ENCODE measurements at regions not wholly inside any gene's neighbourhood (a gene's known extent, or its start where the extent isn't known, plus 50 kb on each side); places are given as distances from the start of the nearest gene placed in this dataset.

- no peak for DNase-seq
- H3K4me2 ChIP-seq (ENCODE audit: insufficient read depth, low read length), result no peak overlapping the region
- no peak overlapping the region for H3K27ac ChIP-seq (ENCODE audit: low read length)
- H4K20me1 ChIP-seq (ENCODE audit: insufficient read depth, low read length), result no peaks in the 10 kb centered on the region
- H3K27me3 ChIP-seq (ENCODE audit: insufficient read depth, low read length, poor library complexity), result no peaks in the 10 kb centered on the region
- ATAC-seq (ENCODE audit: insufficient read depth, low read depth), result no peak
- H3K4me1 ChIP-seq (ENCODE audit: insufficient read depth, low read length), result no peaks in the 10 kb centered on the region
- no peak overlapping the region for H3K4me3 ChIP-seq (ENCODE audit: low read depth in 1 of 2, low read length in 2 of 2)
- H3K9me3 ChIP-seq (ENCODE audit: insufficient read depth, low read length, severe bottlenecking), result no peaks in the 10 kb centered on the region
- H3K79me2 ChIP-seq (ENCODE audit: insufficient read depth, low read length), result no peaks in the 10 kb centered on the region
- TF ChIP-seq CTCF (IDR thresholded peaks at IDR 0.05; ENCODE audit: borderline replicate concordance, extremely low read depth, low read length, poor library complexity, severe bottlenecking), result peak; percentile 21
- no peak for TF ChIP-seq EZH2 (IDR thresholded peaks at IDR 0.05; ENCODE audit: borderline replicate concordance, low read depth, low read length, severe bottlenecking)
- H3K9ac ChIP-seq (ENCODE audit: low read depth, low read length), result no peak overlapping the region
- no peak overlapping the region for H2AFZ ChIP-seq (ENCODE audit: low read depth, low read length)
- no peaks in the 10 kb centered on the region for H3K36me3 ChIP-seq (ENCODE audit: insufficient read depth, low read length)
Observed at GRCh38 chr3:116614795-116615362, 94.7 kb upstream of the TUSC7 start.

- no peaks in the 10 kb centered on the region for H3K36me3 ChIP-seq (ENCODE audit: insufficient read depth, low read length)
- ATAC-seq (ENCODE audit: insufficient read depth, low read depth), result no peak
- no peaks in the 10 kb centered on the region for H3K27me3 ChIP-seq (ENCODE audit: insufficient read depth, low read length, poor library complexity)
- no peak for DNase-seq
- H3K4me2 ChIP-seq (ENCODE audit: insufficient read depth, low read length), result no peak overlapping the region
- H4K20me1 ChIP-seq (ENCODE audit: insufficient read depth, low read length), result no peaks in the 10 kb centered on the region
- H3K79me2 ChIP-seq (ENCODE audit: insufficient read depth, low read length), result no peaks in the 10 kb centered on the region
- no peak overlapping the region for H3K9ac ChIP-seq (ENCODE audit: low read depth, low read length)
- H2AFZ ChIP-seq (ENCODE audit: low read depth, low read length), result no peak overlapping the region
- no peak overlapping the region for H3K27ac ChIP-seq (ENCODE audit: low read length)
- no peak overlapping the region for H3K4me3 ChIP-seq (ENCODE audit: low read depth in 1 of 2, low read length in 2 of 2)
- TF ChIP-seq CTCF (IDR thresholded peaks at IDR 0.05; ENCODE audit: borderline replicate concordance, extremely low read depth, low read length, poor library complexity, severe bottlenecking) (no peak), EZH2 (IDR thresholded peaks at IDR 0.05; ENCODE audit: borderline replicate concordance, low read depth, low read length, severe bottlenecking) (no peak)
- no peaks in the 10 kb centered on the region for H3K9me3 ChIP-seq (ENCODE audit: insufficient read depth, low read length, severe bottlenecking)
- H3K4me1 ChIP-seq (ENCODE audit: insufficient read depth, low read length), result no peaks in the 10 kb centered on the region
Observed at GRCh38 chr3:116618138-116618537, 91.4 kb upstream of the TUSC7 start.

- Histone ChIP-seq H2AFZ (ENCODE audit: low read depth, low read length) (no peak overlapping the region), H3K9me3 (ENCODE audit: insufficient read depth, low read length, severe bottlenecking) (no peaks in the 10 kb centered on the region), H3K4me3 (ENCODE audit: low read depth in 1 of 2, low read length in 2 of 2) (no peak overlapping the region), H3K4me1 (ENCODE audit: insufficient read depth, low read length) (no peaks in the 10 kb centered on the region), H3K27me3 (ENCODE audit: insufficient read depth, low read length, poor library complexity) (no peaks in the 10 kb centered on the region), H3K36me3 (ENCODE audit: insufficient read depth, low read length) (no peaks in the 10 kb centered on the region), H3K79me2 (ENCODE audit: insufficient read depth, low read length) (no peaks in the 10 kb centered on the region), H3K4me2 (ENCODE audit: insufficient read depth, low read length) (no peak overlapping the region), H3K9ac (ENCODE audit: low read depth, low read length) (no peak overlapping the region), H3K27ac (ENCODE audit: low read length) (no peak overlapping the region), H4K20me1 (ENCODE audit: insufficient read depth, low read length) (no peaks in the 10 kb centered on the region)
- TF ChIP-seq CTCF (IDR thresholded peaks at IDR 0.05; ENCODE audit: borderline replicate concordance, extremely low read depth, low read length, poor library complexity, severe bottlenecking), result no peak
- TF ChIP-seq EZH2 (IDR thresholded peaks at IDR 0.05; ENCODE audit: borderline replicate concordance, low read depth, low read length, severe bottlenecking), result no peak
- ATAC-seq (ENCODE audit: insufficient read depth, low read depth) (no peak), DNase-seq (no peak)
Observed at GRCh38 chr3:116618930-116619329, 90.6 kb upstream of the TUSC7 start.

- no peak for DNase-seq
- TF ChIP-seq CTCF (IDR thresholded peaks at IDR 0.05; ENCODE audit: borderline replicate concordance, extremely low read depth, low read length, poor library complexity, severe bottlenecking) (no peak), EZH2 (IDR thresholded peaks at IDR 0.05; ENCODE audit: borderline replicate concordance, low read depth, low read length, severe bottlenecking) (no peak)
- no peak overlapping the region for H3K4me3 ChIP-seq (ENCODE audit: low read depth in 1 of 2, low read length in 2 of 2)
- no peaks in the 10 kb centered on the region for H3K4me1 ChIP-seq (ENCODE audit: insufficient read depth, low read length)
- H3K36me3 ChIP-seq (ENCODE audit: insufficient read depth, low read length), result no peaks in the 10 kb centered on the region
- no peaks in the 10 kb centered on the region for H4K20me1 ChIP-seq (ENCODE audit: insufficient read depth, low read length)
- no peak overlapping the region for H3K9ac ChIP-seq (ENCODE audit: low read depth, low read length)
- H3K27ac ChIP-seq (ENCODE audit: low read length), result no peak overlapping the region
- H2AFZ ChIP-seq (ENCODE audit: low read depth, low read length), result no peak overlapping the region
- no peaks in the 10 kb centered on the region for H3K27me3 ChIP-seq (ENCODE audit: insufficient read depth, low read length, poor library complexity)
- ATAC-seq (ENCODE audit: insufficient read depth, low read depth), result no peak
- H3K9me3 ChIP-seq (ENCODE audit: insufficient read depth, low read length, severe bottlenecking), result no peaks in the 10 kb centered on the region
- H3K79me2 ChIP-seq (ENCODE audit: insufficient read depth, low read length), result no peaks in the 10 kb centered on the region
- H3K4me2 ChIP-seq (ENCODE audit: insufficient read depth, low read length), result no peak overlapping the region
Observed at GRCh38 chr3:116630494-116630893, 79.1 kb upstream of the TUSC7 start.

Measured in DND-41 (cell line).